ENCODE measurements at regions not wholly inside any gene's neighbourhood (a gene's known extent, or its start where the extent isn't known, plus 50 kb on each side); places are given as distances from the start of the nearest gene placed in this dataset.
A peak's percentile ranks its signal among the peaks of the same experiment; 100 is the strongest.

- Histone ChIP-seq H3K4me2 (ENCODE audit: low read length) (no peak overlapping the region), H3K36me3 (ENCODE audit: insufficient read depth, low read length) (no peaks in the 10 kb centered on the region), H3K9me2 (ENCODE audit: insufficient read depth, low read length) (no peaks in the 10 kb centered on the region), H3F3A (ENCODE audit: insufficient read depth, low read length, poor library complexity, severe bottlenecking) (no peaks in the 10 kb centered on the region), H3K9me3 (ENCODE audit: low read length) (no peaks in the 10 kb centered on the region), H2AFZ (ENCODE audit: low read depth, low read length) (no peak overlapping the region), H3K27me3 (ENCODE audit: insufficient read depth, low read depth, low read length) (no peaks in the 10 kb centered on the region), H3K9ac (ENCODE audit: low read length) (no peak overlapping the region), H3K79me2 (replicated peaks; ENCODE audit: insufficient read depth, low read length) (no peaks in the 10 kb centered on the region), H3K27ac (ENCODE audit: low read length) (no peak overlapping the region), H4K20me1 (ENCODE audit: insufficient read depth) (no peaks in the 10 kb centered on the region), H3K4me3 (ENCODE audit: low read length) (no peak overlapping the region)
- no peak for TF ChIP-seq SMC3 (conservative IDR thresholded peaks at IDR 0.05; ENCODE audit: poor library complexity)
- no peak for TF ChIP-seq TAF1 (IDR thresholded peaks at IDR 0.05; ENCODE audit: low read depth)
- TF ChIP-seq EZH2 (IDR thresholded peaks at IDR 0.05; ENCODE audit: borderline replicate concordance, insufficient read depth, low read length, poor library complexity, severe bottlenecking) = no peak
- TF ChIP-seq MXI1 (conservative IDR thresholded peaks at IDR 0.05; ENCODE audit: poor library complexity, severe bottlenecking) = no peak
- TF ChIP-seq REST (IDR thresholded peaks at IDR 0.05; ENCODE audit: borderline replicate concordance) = no peak
- no peak for TF ChIP-seq EP300 (conservative IDR thresholded peaks at IDR 0.05; ENCODE audit: poor library complexity, severe bottlenecking)
- TF ChIP-seq RAD21 (conservative IDR thresholded peaks at IDR 0.05) = no peak
Measured at GRCh38 chr12:75881920-75882319, 149.7 kb downstream of the PHLDA1 start.

- TF ChIP-seq POLR2AphosphoS5 (IDR thresholded peaks at IDR 0.05) (peak; percentile 76), REST (IDR thresholded peaks at IDR 0.05; ENCODE audit: borderline replicate concordance) (peak; percentile 41), EP300 (conservative IDR thresholded peaks at IDR 0.05; ENCODE audit: poor library complexity, severe bottlenecking) (peak; percentile 85), SMC3 (conservative IDR thresholded peaks at IDR 0.05; ENCODE audit: poor library complexity) (peak; percentile 50), RAD21 (conservative IDR thresholded peaks at IDR 0.05) (peak; percentile 32), TAF1 (IDR thresholded peaks at IDR 0.05; ENCODE audit: low read depth) (no peak), EZH2 (IDR thresholded peaks at IDR 0.05; ENCODE audit: borderline replicate concordance, insufficient read depth, low read length, poor library complexity, severe bottlenecking) (no peak)
- H3K9ac ChIP-seq (ENCODE audit: low read length) = peak overlapping the region; percentile 42
Measured at GRCh38 chr12:75877763-75878621, 153.6 kb downstream of the PHLDA1 start.

More at GRCh38 chr12:75877763-75878621, 153.6 kb downstream of the PHLDA1 start:
- Histone ChIP-seq H3K27ac (ENCODE audit: low read length) (peak overlapping the region; percentile 82), H2AFZ (ENCODE audit: low read depth, low read length) (peak overlapping the region; percentile 6), H3K27me3 (ENCODE audit: insufficient read depth, low read depth, low read length) (no peaks in the 10 kb centered on the region), H3K36me3 (ENCODE audit: insufficient read depth, low read length) (no peaks in the 10 kb centered on the region), H4K20me1 (ENCODE audit: insufficient read depth) (no peaks in the 10 kb centered on the region), H3K9me3 (ENCODE audit: low read length) (no peaks in the 10 kb centered on the region), H3K4me2 (ENCODE audit: low read length) (peak overlapping the region; percentile 43), H3F3A (ENCODE audit: insufficient read depth, low read length, poor library complexity, severe bottlenecking) (no peaks in the 10 kb centered on the region), H3K79me2 (replicated peaks; ENCODE audit: insufficient read depth, low read length) (no peaks in the 10 kb centered on the region), H3K4me3 (ENCODE audit: low read length) (peak overlapping the region; percentile 39), H3K9me2 (ENCODE audit: insufficient read depth, low read length) (no peaks in the 10 kb centered on the region)

Measured in neural cell (in vitro differentiated cells).